GM12892 (cell line): ENCODE measurements at regions not wholly inside any gene's neighbourhood (a gene's known extent, or its start where the extent isn't known, plus 50 kb on each side); places are given as distances from the start of the nearest gene placed in this dataset.

Experiments used
- DNase-seq: peaks from one replicate; pipeline ENCODE4 v3.0.0; 2011; ENCODE audit not compliant: insufficient read length
- FAIRE-seq: peaks from 2 replicates; lab custom pipeline; 2011; peaks lifted over from hg19 to GRCh38; lab: Jason Lieb, UNC
- POLR2A ChIP-seq: IDR thresholded peaks from 2 replicates; pipeline ENCODE4 v1.6.1; 2011; ENCODE audit warnings: low read depth, low read length, control low read depth
- POLR2AphosphoS5 ChIP-seq: IDR thresholded peaks from 2 replicates; pipeline ENCODE4 v1.6.1; 2011; ENCODE audit warnings: low read depth, low read length, control low read depth
- TAF1 ChIP-seq: IDR thresholded peaks from 2 replicates; pipeline ENCODE4 v1.6.1; 2011; ENCODE audit warnings: low read depth, mild to moderate bottlenecking, control low read depth, low read length, borderline replicate concordance

DNA sequence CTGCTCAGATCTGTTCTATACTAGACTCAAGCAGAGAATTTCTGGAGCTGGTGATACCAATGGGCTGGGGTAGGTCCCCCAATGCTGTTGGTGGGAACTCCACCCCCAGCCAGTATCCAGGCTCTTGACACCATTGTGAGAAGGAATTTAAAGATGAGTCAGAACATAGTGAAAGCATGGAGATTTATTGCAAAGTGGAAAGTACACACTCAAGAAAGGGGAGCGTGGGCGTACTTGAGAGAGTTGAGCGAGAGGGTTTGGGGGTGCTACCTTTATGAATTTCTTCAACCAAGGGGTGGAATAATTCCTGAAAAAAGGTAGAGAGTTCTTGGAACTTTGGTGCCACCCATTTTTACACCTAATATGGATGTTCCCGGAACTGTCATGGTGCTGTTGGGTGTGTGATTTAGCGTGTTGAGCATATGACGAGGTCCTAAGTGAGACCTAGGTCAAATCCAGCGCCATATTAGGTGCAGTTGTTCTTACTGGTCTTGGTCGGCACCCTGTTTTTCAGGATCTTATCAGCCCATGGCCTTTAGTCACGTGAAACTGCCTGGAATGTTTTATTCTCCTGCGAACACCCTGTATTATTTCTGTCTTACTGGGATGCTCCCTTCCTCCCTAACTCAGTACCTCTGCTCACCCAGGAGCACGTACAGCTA is 122.0 kb upstream of the AHR start:
- DNase-seq (no peak), FAIRE-seq (no peak)
- TF ChIP-seq POLR2AphosphoS5, result no peak
- no peak for TF ChIP-seq POLR2A

GRCh38 chr7:17178545-17178944 is 119.9 kb upstream of the AHR start:
- FAIRE-seq (no peak), DNase-seq (no peak)
- no peak for TF ChIP-seq POLR2A
- no peak for TF ChIP-seq POLR2AphosphoS5
- no peak for TF ChIP-seq TAF1

- FAIRE-seq, result no peak
- DNase-seq, result no peak
- no peak for TF ChIP-seq TAF1
Observed at GRCh38 chr7:17181482-17181881, 117.0 kb upstream of the AHR start.

GRCh38 chr7:17183630-17184328 is 114.7 kb upstream of the AHR start:
- FAIRE-seq (peak; percentile 24), DNase-seq (no peak)
- no peak for TF ChIP-seq POLR2AphosphoS5
- TF ChIP-seq TAF1, result no peak
- TF ChIP-seq POLR2A, result no peak

GRCh38 chr7:17184805-17185689 is 113.4 kb upstream of the AHR start:
- FAIRE-seq, result no peak
- DNase-seq, result no peak

DNA sequence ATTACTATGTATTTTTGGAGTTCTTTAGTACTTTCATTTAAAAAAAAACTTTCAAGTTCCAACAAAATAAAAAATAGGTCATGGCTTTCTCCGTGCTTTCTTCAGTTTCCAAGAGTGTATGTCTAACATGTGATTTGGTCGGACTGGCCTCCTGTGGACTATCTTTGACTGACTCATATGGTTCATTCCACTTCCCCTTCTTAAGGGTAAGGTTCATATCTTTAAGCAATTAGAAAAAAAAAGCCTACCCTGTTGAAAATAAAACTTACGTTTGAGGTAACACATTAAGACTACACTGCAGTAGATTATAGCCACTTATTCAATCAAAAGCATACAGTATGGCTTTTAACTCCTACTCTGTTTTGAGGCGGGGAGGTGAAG is 112.8 kb upstream of the AHR start:
- TF ChIP-seq POLR2A (no peak), POLR2AphosphoS5 (no peak), TAF1 (no peak)
- FAIRE-seq (peak; percentile 76), DNase-seq (no peak)

More at GRCh38 chr7:17184805-17185689, 113.4 kb upstream of the AHR start:
- TF ChIP-seq POLR2A (no peak), POLR2AphosphoS5 (no peak), TAF1 (no peak)

DNA sequence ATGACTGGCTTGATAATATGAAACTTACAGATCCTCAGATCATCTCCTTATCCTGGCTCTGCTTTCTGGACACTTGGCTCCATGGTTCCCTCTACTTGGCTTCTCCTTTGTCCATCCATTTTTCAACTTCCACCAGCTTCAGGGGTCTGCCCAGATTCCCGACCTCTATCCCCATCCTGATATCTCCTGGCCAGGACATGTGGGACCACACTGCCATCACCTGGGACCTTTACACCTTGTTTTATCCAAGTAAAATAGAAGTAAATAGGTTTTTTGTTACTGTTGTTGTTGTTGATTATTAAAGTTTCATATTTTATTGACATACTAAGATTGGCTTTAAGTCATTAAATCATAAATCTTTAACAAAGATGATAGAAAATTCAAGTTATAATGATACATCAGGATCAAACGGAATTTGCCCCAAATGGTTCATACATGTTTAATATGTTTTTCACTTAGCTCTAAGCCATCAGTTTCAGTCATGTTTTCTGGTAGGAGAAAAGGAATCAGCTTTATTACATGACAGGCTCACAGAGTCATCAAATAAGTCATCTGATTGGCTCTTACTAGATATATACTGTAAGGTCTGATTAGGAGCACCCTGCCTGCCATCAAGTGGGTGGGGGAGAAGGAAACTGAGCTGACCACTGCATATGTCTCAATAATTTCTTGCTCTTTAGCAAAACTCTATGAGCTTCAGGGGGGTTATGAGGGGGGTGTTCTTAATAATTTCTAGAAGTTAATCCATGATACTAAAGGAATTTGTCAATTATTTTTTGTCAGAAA is 111.5 kb upstream of the AHR start:
- TF ChIP-seq TAF1 (no peak), POLR2A (no peak), POLR2AphosphoS5 (no peak)
- no peak for FAIRE-seq

DNA sequence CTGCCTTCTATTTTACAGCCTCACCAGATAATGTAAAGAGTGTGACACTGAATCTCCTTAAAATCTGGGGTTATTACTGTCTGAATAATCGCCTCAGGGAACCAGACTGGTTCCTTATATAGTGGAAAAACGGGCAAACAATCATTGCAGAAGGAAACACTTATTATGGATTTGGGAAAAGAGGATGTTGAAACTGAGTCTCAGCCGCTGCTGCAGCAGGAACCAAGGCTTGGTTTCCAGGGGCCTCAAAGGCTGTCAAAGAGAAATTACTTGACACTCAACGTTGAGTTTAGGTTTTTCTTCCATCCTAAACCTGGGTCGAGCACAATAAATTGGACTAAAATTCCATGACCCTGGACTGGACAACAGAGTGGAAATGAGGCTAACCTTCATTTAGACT is 103.8 kb upstream of the AHR start:
- no peak for DNase-seq
- no peak for TF ChIP-seq TAF1
- TF ChIP-seq POLR2A, result no peak
- no peak for TF ChIP-seq POLR2AphosphoS5
- FAIRE-seq, result no peak

More for the DNA sequence above, 111.5 kb upstream of the AHR start:
- no peak for DNase-seq

DNA sequence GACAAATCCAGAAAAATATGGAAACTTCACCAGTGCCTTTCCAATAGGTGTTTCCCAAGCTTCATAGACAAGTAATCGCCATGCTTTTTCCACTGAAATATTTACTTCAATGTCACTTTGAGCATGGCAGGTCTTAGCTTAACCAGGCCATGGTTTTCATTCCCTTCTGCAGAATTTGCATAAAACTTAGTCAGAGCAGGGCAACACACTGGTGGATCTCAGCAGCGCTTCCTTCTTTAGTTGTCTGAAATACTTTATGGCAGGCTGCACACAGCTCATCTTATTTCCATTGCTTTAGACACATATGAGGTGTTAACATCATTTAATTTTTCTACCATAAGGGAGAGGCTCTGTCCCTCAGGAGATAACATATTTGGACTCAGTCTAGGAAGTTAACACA is 102.9 kb upstream of the AHR start:
- DNase-seq, result no peak
- TF ChIP-seq TAF1, result no peak
- no peak for TF ChIP-seq POLR2A
- no peak for TF ChIP-seq POLR2AphosphoS5
- FAIRE-seq, result no peak

- DNase-seq (no peak), FAIRE-seq (no peak)
- TF ChIP-seq POLR2AphosphoS5 (no peak), TAF1 (no peak)
Observed at GRCh38 chr7:17205910-17206309, 92.5 kb upstream of the AHR start.

GRCh38 chr7:17206349-17206905 is 92.0 kb upstream of the AHR start:
- FAIRE-seq, result no peak
- DNase-seq, result no peak
- TF ChIP-seq POLR2A (no peak), POLR2AphosphoS5 (no peak), TAF1 (no peak)
